ENCODE measurements at regions not wholly inside any gene's neighbourhood (a gene's known extent, or its start where the extent isn't known, plus 50 kb on each side); places are given as distances from the start of the nearest gene placed in this dataset.

GRCh38 chr13:100818711-100819110 is 144.1 kb upstream of the TMTC4 start:
- TF ChIP-seq CREBBP (IDR thresholded peaks at IDR 0.05; ENCODE audit: low read depth, low read length) (no peak), FOXM1 (IDR thresholded peaks at IDR 0.05; ENCODE audit: low read depth) (no peak), FOXM1 (CRISPR knock-in tag; IDR thresholded peaks at IDR 0.05; ENCODE audit: low read depth) (no peak), CTCF (IDR thresholded peaks at IDR 0.05 in 2 of 3, conservative IDR thresholded peaks at IDR 0.05 in 1 of 3; ENCODE audit: insufficient read depth in 2 of 3, low read depth in 1 of 3, low read length in 3 of 3) (no peak), BCLAF1 (IDR thresholded peaks at IDR 0.05; ENCODE audit: borderline replicate concordance in 1 of 2, control insufficient read depth in 1 of 2, low read depth in 2 of 2, low read length in 1 of 2) (no peak), CHD2 (IDR thresholded peaks at IDR 0.05; ENCODE audit: low read depth, low read length) (no peak), NCOR1 (IDR thresholded peaks at IDR 0.05) (no peak), CHCHD3 (CRISPR knock-in tag; IDR thresholded peaks at IDR 0.05) (no peak), GABPA (tag; conservative IDR thresholded peaks at IDR 0.05; ENCODE audit: low read depth) (no peak), EZH2 (IDR thresholded peaks at IDR 0.05; ENCODE audit: borderline replicate concordance, low read depth, low read length) (no peak), HNRNPUL1 (IDR thresholded peaks at IDR 0.05; ENCODE audit: low read length) (no peak), ZNF224 (CRISPR knock-in tag; IDR thresholded peaks at IDR 0.05) (no peak), ARNT (IDR thresholded peaks at IDR 0.05) (no peak), ESRRA (IDR thresholded peaks at IDR 0.05; ENCODE audit: borderline replicate concordance, low read depth) (no peak), GABPB1 (CRISPR knock-in tag; IDR thresholded peaks at IDR 0.05) (no peak)
